Neural crest cell (in vitro differentiated cells): ENCODE measurements at regions not wholly inside any gene's neighbourhood (a gene's known extent, or its start where the extent isn't known, plus 50 kb on each side); places are given as distances from the start of the nearest gene placed in this dataset.

ENCODE experiments used
- DNase-seq: peaks from one replicate; pipeline ENCODE4 v3.0.0; 2021; ENCODE audit warnings: low read depth, mixed read lengths, low spot score
- H3K27ac Mint-ChIP-seq: one replicate; pipeline ENCODE4 v1.8.0; 2021; ENCODE audit warnings: mild to moderate bottlenecking, mixed read lengths; ENCODE audit not compliant: unreplicated experiment
- H3K27me3 Mint-ChIP-seq: 2 replicates; pipeline ENCODE4 v1.8.0; 2021; ENCODE audit warnings: low read depth, mild to moderate bottlenecking, mixed read lengths
- H3K36me3 Mint-ChIP-seq: 2 replicates; pipeline ENCODE4 v1.8.0; 2021; ENCODE audit warnings: low read depth, mild to moderate bottlenecking, mixed read lengths
- H3K4me1 Mint-ChIP-seq: 2 replicates; pipeline ENCODE4 v1.8.0; 2021; ENCODE audit warnings: mixed read lengths
- H3K4me3 Mint-ChIP-seq: one replicate; pipeline ENCODE4 v1.8.0; 2021; ENCODE audit warnings: mild to moderate bottlenecking, mixed read lengths
- H3K9me3 Mint-ChIP-seq: 2 replicates; pipeline ENCODE4 v1.8.0; 2021; ENCODE audit warnings: mixed read lengths
- TF ChIP-seq, protein P1 (sequence below): fragments of 200-600 bp; sonication (generic); conservative IDR thresholded peaks from 2 replicates; pipeline ENCODE4 v1.5.0; 2021; ENCODE audit warnings: antibody characterized with exemption, mild to moderate bottlenecking

DNA sequence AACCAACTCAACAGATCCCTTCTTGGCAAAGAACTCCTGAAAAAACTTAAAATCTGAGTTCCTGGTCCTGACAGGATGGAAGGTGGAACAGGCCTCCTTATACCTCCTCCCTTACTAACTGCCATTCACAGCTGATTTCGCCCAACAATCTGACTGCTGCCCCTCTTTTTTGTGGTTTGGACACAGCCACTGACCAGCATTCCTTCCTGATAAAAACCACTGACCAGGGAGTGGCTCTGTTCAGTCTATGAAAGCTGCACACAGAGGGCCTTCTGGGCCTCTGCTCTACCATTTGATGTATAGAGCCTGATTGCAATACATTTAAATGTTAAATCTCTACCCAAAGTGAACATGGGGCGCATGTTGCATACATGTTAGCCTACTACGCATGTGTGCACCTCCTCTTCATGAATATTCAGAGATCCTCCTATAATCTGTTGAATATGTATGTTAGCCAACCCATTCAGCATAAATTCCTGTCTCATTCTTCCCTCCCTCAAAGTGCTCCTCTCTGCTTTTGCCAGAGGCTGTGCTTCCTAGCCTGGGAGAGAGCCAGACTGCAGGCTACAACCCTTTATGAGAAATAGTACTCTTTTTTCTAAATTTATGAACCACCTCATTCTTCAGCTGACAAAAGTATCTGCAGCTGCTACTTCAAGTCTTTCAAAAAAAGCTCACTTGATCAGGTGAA lies 93.7 kb upstream of the MRPS30 start:
- Mint-ChIP-seq H3K4me3 (no peak overlapping the region), H3K9me3 (no peaks in the 10 kb centered on the region), H3K27me3 (no peaks in the 10 kb centered on the region), H3K27ac (no peak overlapping the region), H3K36me3 (no peaks in the 10 kb centered on the region), H3K4me1 (no peaks in the 10 kb centered on the region)
- DNase-seq = no peak
- TF ChIP-seq, protein P1, sequence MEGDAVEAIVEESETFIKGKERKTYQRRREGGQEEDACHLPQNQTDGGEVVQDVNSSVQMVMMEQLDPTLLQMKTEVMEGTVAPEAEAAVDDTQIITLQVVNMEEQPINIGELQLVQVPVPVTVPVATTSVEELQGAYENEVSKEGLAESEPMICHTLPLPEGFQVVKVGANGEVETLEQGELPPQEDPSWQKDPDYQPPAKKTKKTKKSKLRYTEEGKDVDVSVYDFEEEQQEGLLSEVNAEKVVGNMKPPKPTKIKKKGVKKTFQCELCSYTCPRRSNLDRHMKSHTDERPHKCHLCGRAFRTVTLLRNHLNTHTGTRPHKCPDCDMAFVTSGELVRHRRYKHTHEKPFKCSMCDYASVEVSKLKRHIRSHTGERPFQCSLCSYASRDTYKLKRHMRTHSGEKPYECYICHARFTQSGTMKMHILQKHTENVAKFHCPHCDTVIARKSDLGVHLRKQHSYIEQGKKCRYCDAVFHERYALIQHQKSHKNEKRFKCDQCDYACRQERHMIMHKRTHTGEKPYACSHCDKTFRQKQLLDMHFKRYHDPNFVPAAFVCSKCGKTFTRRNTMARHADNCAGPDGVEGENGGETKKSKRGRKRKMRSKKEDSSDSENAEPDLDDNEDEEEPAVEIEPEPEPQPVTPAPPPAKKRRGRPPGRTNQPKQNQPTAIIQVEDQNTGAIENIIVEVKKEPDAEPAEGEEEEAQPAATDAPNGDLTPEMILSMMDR = no peak

DNA sequence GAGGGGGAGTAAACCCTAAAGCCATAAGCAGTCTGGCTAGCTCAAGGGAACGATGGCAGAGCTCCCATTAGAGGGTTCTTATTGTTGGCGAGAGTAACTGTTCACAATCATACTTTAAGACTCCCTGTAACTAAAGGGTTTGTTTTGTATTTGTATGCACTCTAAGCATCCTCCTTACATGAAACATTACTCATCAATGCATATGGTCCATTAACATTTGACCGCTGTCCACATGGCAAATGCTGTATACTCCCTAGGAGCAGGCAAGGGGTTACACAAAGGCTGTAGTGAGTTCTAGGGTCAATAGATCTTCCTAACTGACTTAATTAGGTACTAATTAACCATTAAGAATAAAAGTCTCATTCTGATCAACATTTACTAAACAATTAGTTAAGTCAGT lies 95.3 kb upstream of the MRPS30 start:
- Mint-ChIP-seq H3K4me1 (no peaks in the 10 kb centered on the region), H3K9me3 (no peaks in the 10 kb centered on the region), H3K27me3 (no peaks in the 10 kb centered on the region), H3K36me3 (no peaks in the 10 kb centered on the region), H3K27ac (no peak overlapping the region), H3K4me3 (no peak overlapping the region)
- TF ChIP-seq, protein P1 = no peak
- no peak for DNase-seq

DNA sequence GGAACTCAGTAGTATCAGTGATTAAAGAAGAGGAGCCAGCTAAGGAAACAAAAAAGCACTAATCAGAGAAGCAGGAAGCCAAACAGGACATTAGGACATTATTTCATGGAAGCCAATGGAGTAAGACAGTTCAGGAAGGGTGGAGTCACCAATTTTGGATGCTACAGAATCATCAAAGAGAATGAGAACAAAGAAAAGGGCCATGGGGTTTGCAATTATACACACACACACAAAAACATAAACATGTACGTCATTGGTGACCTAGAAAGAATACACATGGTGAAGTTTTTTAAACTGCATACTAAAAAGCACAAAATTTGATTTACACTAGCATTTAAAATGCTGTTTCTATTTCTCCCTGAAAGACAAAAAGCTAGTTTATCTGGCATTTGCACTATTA lies 96.8 kb upstream of the MRPS30 start:
- Mint-ChIP-seq H3K9me3 (peaks cover 4% of the 10 kb centered on the region), H3K27me3 (no peaks in the 10 kb centered on the region), H3K4me1 (no peaks in the 10 kb centered on the region), H3K27ac (no peak overlapping the region), H3K36me3 (no peaks in the 10 kb centered on the region), H3K4me3 (no peak overlapping the region)
- TF ChIP-seq, protein P1 = no peak
- DNase-seq = no peak

DNA sequence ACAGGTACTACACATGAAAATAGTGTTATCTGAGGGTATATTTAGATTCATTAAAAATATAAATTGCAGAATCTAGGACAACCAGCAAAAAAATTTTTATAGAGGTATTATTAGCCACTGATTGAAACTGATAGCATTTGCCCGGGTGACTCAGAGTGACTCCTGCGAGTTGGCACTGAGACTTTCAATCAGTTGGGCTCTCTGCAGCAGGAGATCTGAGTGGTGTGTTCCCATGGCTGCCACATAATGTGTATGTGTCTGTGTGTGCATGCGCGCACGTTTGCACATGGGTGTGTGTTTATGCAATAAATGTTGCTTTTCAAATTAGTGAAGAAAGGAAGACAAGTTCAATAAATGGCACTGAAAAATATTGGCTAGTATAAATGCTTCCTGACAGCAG lies 100.1 kb upstream of the MRPS30 start:
- no peaks in the 10 kb centered on the region for H3K4me1 Mint-ChIP-seq
- no peak for DNase-seq
- no peak overlapping the region for H3K4me3 Mint-ChIP-seq
- H3K9me3 Mint-ChIP-seq = peaks cover 4% of the 10 kb centered on the region
- H3K36me3 Mint-ChIP-seq = no peaks in the 10 kb centered on the region
- H3K27me3 Mint-ChIP-seq = no peaks in the 10 kb centered on the region
- H3K27ac Mint-ChIP-seq = no peak overlapping the region
- TF ChIP-seq, protein P1 = no peak

DNA sequence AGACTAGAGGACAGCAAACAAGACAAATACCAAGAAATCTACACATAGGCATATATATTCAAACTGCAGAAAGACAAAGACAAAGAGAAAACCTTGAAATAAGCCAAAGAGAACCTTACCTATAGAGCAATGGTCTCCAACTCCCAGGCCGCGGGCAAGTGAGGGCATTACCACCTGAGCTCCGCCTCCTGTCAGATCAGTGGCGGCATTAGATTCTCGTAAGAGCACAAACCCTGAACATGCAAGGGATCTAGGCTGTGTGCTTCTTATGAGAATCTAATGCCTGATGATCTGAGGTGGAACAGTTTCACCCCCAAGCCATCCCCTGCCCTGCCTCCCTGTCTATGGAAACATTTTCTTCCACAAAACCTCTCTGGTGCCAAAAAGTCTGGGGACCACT lies 101.0 kb upstream of the MRPS30 start:
- H3K27ac Mint-ChIP-seq = no peak overlapping the region
- H3K9me3 Mint-ChIP-seq = peaks cover 4% of the 10 kb centered on the region
- H3K4me3 Mint-ChIP-seq = no peak overlapping the region
- H3K27me3 Mint-ChIP-seq = no peaks in the 10 kb centered on the region
- TF ChIP-seq, protein P1 = no peak
- H3K4me1 Mint-ChIP-seq = no peaks in the 10 kb centered on the region
- H3K36me3 Mint-ChIP-seq = no peaks in the 10 kb centered on the region
- no peak for DNase-seq

DNA sequence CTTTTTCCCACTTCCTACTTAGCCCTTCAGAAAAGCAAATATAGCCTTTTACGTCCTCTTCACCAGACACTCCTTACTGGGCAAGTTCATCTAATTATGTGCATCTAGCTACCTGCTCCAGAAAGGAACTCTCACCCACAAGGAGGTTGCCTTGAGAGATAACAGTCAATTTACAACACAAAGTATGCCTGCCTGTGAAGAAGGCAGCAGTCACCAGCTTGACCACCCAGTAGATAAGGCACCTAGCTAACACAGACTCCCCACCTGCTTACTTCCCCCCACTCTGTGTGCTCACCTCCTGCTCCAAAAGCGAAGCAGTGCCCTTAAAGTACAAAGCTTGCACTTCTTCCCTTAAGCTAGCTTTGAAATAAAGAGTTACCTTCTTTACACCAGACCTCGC lies 111.7 kb upstream of the MRPS30 start:
- DNase-seq = no peak
- no peaks in the 10 kb centered on the region for H3K36me3 Mint-ChIP-seq
- no peaks in the 10 kb centered on the region for H3K27me3 Mint-ChIP-seq
- peaks cover 2% of the 10 kb centered on the region for H3K9me3 Mint-ChIP-seq
- no peak overlapping the region for H3K4me3 Mint-ChIP-seq
- H3K4me1 Mint-ChIP-seq = no peaks in the 10 kb centered on the region
- TF ChIP-seq, protein P1 = no peak
- H3K27ac Mint-ChIP-seq = no peak overlapping the region
